ENCODE measurements at regions not wholly inside any gene's neighbourhood (a gene's known extent, or its start where the extent isn't known, plus 50 kb on each side); places are given as distances from the start of the nearest gene placed in this dataset.

GRCh38 chr6:44560458-44561059 lies 173.1 kb downstream of the CDC5L start:
- no peak for DNase-seq (ENCODE audit: low read depth)

- DNase-seq (ENCODE audit: low read depth), result no peak
Measured at GRCh38 chr6:44561060-44561623, 173.6 kb downstream of the CDC5L start.

GRCh38 chr6:44561832-44562665 lies 174.5 kb downstream of the CDC5L start:
- DNase-seq (ENCODE audit: low read depth), result no peak

- DNase-seq (ENCODE audit: low read depth), result no peak
Measured at GRCh38 chr6:44563397-44563796, 175.9 kb downstream of the CDC5L start.

- no peak for DNase-seq (ENCODE audit: low read depth)
Measured at GRCh38 chr6:44564906-44565524, 177.5 kb downstream of the CDC5L start.

- no peak for DNase-seq (ENCODE audit: low read depth)
Measured at GRCh38 chr6:44567406-44567805, 179.9 kb downstream of the CDC5L start.

- DNase-seq (ENCODE audit: low read depth), result no peak
Measured at GRCh38 chr6:44569131-44569530, 181.6 kb downstream of the CDC5L start.

GRCh38 chr6:44569931-44570385 lies 182.5 kb downstream of the CDC5L start:
- DNase-seq (ENCODE audit: low read depth), result no peak

GRCh38 chr6:44571510-44571909 lies 184.0 kb downstream of the CDC5L start:
- DNase-seq (ENCODE audit: low read depth), result no peak

- DNase-seq (ENCODE audit: low read depth), result no peak
Measured at GRCh38 chr6:44572346-44572745, 184.8 kb downstream of the CDC5L start.

GRCh38 chr6:44575644-44576043 lies 188.1 kb downstream of the CDC5L start:
- DNase-seq (ENCODE audit: low read depth), result no peak

- DNase-seq (ENCODE audit: low read depth), result no peak
Measured at GRCh38 chr6:44576132-44576631, 188.7 kb downstream of the CDC5L start.

GRCh38 chr6:44580901-44581300 lies 193.4 kb downstream of the CDC5L start:
- no peak for DNase-seq (ENCODE audit: low read depth)

GRCh38 chr6:44582930-44583329 lies 195.4 kb downstream of the CDC5L start:
- DNase-seq (ENCODE audit: low read depth), result no peak

- DNase-seq (ENCODE audit: low read depth), result no peak
Measured at GRCh38 chr6:44590471-44590870, 203.0 kb downstream of the CDC5L start.

- peak; percentile 22 for DNase-seq (ENCODE audit: low read depth)
Measured at GRCh38 chr6:44593539-44593944, 206.0 kb downstream of the CDC5L start.

- no peak for DNase-seq (ENCODE audit: low read depth)
Measured at GRCh38 chr6:44594481-44594880, 207.0 kb downstream of the CDC5L start.

GRCh38 chr6:44598679-44599078 lies 211.2 kb downstream of the CDC5L start:
- no peak for DNase-seq (ENCODE audit: low read depth)

- no peak for DNase-seq (ENCODE audit: low read depth)
Measured at GRCh38 chr6:44599672-44600071, 212.2 kb downstream of the CDC5L start.

GRCh38 chr6:44603044-44603686 lies 215.7 kb downstream of the CDC5L start:
- no peak for DNase-seq (ENCODE audit: low read depth)

- no peak for DNase-seq (ENCODE audit: low read depth)
Measured at GRCh38 chr6:44606504-44606903, 219.0 kb downstream of the CDC5L start.

GRCh38 chr6:44606976-44607375 lies 219.5 kb downstream of the CDC5L start:
- DNase-seq (ENCODE audit: low read depth), result no peak
